Right cardiac atrium (tissue), 5 donors: ENCODE measurements at regions not wholly inside any gene's neighbourhood (a gene's known extent, or its start where the extent isn't known, plus 50 kb on each side); places are given as distances from the start of the nearest gene placed in this dataset.

Source experiments
- ATAC-seq, 2 donors: fragments of 200-7000 bp; cut with Tn5 transposase; one replicate each; pipeline versions ENCODE4 v1.8.0 to v1.9.1; 2020; ENCODE audit warnings: moderate library complexity in 2 of 2, mild to moderate bottlenecking in 1 of 2
- DNase-seq, 3 donors: peaks; one replicate each; pipeline ENCODE4 v3.0.0-alpha.2; 2020
- H3K27ac ChIP-seq: one replicate; pipeline ENCODE4 v1.5.1; 2013; ENCODE audit warnings: mild to moderate bottlenecking, low read length, control low read depth, moderate library complexity
- H3K27me3 ChIP-seq: one replicate; pipeline ENCODE4 v1.6.1; 2013; ENCODE audit not compliant: control insufficient read depth, insufficient read depth
- H3K4me1 ChIP-seq: one replicate; pipeline ENCODE4 v1.6.1; 2013; ENCODE audit warnings: low read length; ENCODE audit not compliant: control insufficient read depth, insufficient read depth
- H3K4me3 ChIP-seq: one replicate; pipeline ENCODE4 v1.5.1; 2013; ENCODE audit warnings: low read length, control low read depth
- H3K9me3 ChIP-seq: one replicate; pipeline ENCODE4 v1.6.1; 2013; ENCODE audit warnings: low read length; ENCODE audit not compliant: control insufficient read depth
- WGBS: extraction: QIAGEN DNeasy Blood & Tissue Kit; methylation state at CpG from one replicate; pipeline ENCODE4 v1.1.7; 2013; 5-methylcytosine and 5-hydroxymethylcytosine counted together
- intact Hi-C, 4 donors: fragments of 100-400 bp; cut with DNase I; formaldehyde crosslinking; loops; one replicate each; pipeline versions ENCODE4 v1.11.0 to v1.14.0; 2022 to 2023
- donor health status: healthy with polysubstance abuse.
- donor health status: DM: no; HTN: yes; CAD: no.
- donor health status: DM: no; HTN: no; CAD: no.
- donor health status: DM: no; HTN: yes; CAD: no; lungs with severe emphysema.
- donor health status: DM: yes; HTN: yes; CAD: no.

DNA sequence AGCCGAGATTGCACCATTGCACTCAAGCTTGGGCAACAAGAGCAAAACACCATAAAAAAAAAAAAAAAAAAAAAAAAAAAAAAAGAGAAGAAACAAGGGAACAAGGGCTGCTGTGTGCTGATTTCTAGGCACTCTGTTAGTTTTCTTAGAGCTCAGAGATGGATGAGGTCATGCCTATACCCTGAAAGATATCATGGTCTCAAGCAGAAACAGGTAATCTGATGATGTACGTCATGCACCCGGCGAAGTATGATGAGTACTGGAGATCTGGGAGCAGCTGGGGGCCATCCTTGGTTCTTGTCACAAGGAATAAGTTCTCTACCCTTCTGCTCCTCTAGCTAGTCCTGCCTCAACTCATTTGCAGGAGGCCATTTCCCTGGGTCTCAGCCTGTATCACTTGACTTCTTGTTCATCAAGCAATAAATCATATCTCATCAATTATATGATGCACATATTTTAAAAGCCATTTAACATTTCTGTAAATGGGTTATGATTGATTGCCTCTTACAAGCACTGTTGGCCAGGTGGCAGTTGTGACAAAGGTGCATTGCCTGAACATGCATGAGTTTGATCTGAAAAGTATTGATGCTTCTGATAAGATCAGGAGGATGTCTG lies 517.2 kb downstream of the DHX35 start:
- Histone ChIP-seq H3K27ac (no peak overlapping the region), H3K27me3 (no peaks in the 10 kb centered on the region), H3K4me1 (no peaks in the 10 kb centered on the region), H3K9me3 (no peaks in the 10 kb centered on the region), H3K4me3 (no peak overlapping the region)
- no peak for DNase-seq
- 87% methylated on average over 4 of the region's 4 CpGs for whole genome bisulfite sequencing
- ATAC-seq, result no peak
- intact Hi-C loops, result no loop called here

DNA sequence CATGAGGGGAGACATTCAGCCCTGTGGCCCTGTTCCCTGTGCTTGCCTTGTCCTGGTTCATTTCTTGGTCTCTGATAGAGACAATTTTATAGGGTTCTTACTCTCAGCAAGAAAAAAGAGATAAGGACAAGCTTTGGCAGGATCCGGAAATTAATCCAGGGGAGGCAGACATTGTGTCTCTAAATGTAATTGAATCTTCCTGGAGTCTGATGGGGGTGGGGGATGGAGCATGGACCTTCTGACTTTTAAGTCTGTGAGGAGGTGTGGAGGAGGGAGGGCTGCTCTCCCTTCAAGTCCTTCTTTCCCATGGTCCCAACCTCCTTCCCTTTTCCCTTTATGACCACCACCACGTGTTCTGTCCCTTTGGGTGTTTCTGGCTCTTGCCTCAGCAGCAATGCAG lies 512.7 kb downstream of the DHX35 start:
- H3K4me1 ChIP-seq, result no peaks in the 10 kb centered on the region
- 43% methylated on average over 2 of the region's 2 CpGs for WGBS
- DNase-seq (no peak), ATAC-seq (no peak)
- intact Hi-C loops, result no loop called here
- H3K27ac ChIP-seq, result no peak overlapping the region
- H3K9me3 ChIP-seq, result peaks cover 2% of the 10 kb centered on the region
- H3K27me3 ChIP-seq, result no peaks in the 10 kb centered on the region
- H3K4me3 ChIP-seq, result no peak overlapping the region

DNA sequence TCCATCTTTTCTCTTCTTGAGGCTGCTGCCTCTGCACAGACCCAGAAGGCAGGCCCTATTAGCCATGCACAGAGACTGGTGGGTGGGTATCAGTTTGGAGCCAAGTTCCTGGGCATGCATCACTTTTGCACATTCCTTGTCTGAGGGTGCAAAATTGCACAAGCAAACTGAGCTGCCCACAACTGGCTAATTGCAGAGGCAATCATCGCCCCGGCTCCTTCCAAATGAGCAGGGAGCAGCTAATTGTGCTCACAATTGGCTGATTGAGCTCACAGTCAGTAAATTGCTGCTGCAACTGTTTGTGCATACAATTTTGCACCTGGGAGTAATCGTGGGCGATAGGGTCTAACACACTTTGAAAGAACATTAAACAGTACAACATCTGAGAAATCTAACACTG lies 511.4 kb downstream of the DHX35 start:
- H3K4me1 ChIP-seq, result no peaks in the 10 kb centered on the region
- ATAC-seq, result no peak
- whole genome bisulfite sequencing, result 89% methylated on average over 4 of the region's 4 CpGs
- DNase-seq, result no peak
- no peaks in the 10 kb centered on the region for H3K27me3 ChIP-seq
- H3K4me3 ChIP-seq, result no peak overlapping the region
- intact Hi-C loops, result no loop called here
- H3K9me3 ChIP-seq, result peaks cover 2% of the 10 kb centered on the region
- no peak overlapping the region for H3K27ac ChIP-seq

DNA sequence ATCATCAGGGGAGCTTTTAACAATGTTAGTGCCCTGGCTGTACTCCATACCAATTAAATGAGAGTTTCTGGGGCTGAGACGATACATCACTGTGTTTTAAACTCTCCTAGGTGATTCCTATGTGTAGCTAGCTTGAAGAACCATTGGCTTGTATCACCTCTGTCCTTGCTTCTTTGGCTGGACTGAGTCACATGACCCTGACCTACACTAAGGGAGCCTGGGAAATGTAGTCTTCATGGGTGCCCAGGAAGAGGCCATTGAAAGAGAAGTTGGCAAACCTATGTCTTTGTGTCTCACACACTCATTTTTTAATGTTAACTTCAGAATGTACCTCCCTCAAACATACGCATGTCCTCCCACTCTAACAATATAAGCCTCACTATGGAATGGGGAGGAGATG lies 506.6 kb downstream of the DHX35 start:
- no peaks in the 10 kb centered on the region for H3K27me3 ChIP-seq
- WGBS, result 89% methylated on average over 2 of the region's 2 CpGs
- H3K4me3 ChIP-seq, result no peak overlapping the region
- intact Hi-C loops, result no loop called here
- H3K27ac ChIP-seq, result no peak overlapping the region
- H3K9me3 ChIP-seq, result peaks cover 2% of the 10 kb centered on the region
- no peak for DNase-seq
- ATAC-seq, result no peak
- H3K4me1 ChIP-seq, result no peaks in the 10 kb centered on the region

DNA sequence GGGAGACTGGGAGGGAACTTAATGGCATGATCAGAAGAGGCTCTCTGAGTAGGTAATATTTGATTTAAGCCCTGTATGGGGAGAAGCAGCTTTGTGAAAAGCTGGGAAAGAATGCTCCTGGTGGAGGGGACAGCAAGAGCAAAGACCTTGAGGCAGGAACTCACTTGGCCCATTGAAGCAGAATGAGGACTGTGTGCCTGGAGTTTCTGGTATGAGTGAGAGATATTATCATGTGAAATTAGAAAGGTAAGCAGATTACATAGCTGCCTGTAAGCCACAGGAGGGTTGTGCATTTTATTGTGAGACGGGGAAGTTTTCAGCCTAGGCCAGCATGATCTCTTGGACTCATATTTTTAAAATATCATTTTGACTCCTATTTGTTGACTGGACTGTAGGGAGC lies 502.1 kb downstream of the DHX35 start:
- intact Hi-C loops, result no loop called here
- ATAC-seq, result no peak
- H3K27ac ChIP-seq, result no peak overlapping the region
- H3K9me3 ChIP-seq, result no peaks in the 10 kb centered on the region
- no peaks in the 10 kb centered on the region for H3K4me1 ChIP-seq
- H3K4me3 ChIP-seq, result no peak overlapping the region
- 95% methylated on average over 1 of the region's 1 CpG for WGBS
- no peaks in the 10 kb centered on the region for H3K27me3 ChIP-seq
- DNase-seq, result no peak

DNA sequence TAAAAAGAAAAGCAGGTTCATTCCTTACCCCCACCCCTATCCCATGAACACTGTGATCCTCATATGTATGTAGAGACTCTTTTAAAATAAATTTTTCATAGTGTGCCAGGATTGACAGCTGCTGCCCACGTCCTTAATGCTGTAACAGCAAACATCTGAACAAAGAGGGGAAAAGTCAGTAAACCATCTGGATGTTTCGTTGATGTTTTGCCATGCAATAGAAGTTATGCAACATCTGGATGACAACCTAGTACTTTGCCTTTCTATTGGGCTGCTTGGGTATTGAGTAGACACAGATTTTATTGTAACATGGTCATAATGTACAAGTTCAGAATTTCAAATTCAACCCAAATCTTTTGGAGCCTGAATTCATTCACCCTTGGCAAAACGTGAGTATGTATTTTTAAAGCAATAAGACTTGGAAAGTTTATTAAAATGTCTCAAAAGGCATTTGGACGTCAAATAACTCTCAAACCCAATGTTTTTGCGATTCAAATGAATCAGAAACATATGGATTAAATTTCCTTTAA lies 500.3 kb downstream of the DHX35 start:
- no peak for ATAC-seq
- Histone ChIP-seq H3K27me3 (no peaks in the 10 kb centered on the region), H3K27ac (no peak overlapping the region), H3K4me1 (no peaks in the 10 kb centered on the region), H3K4me3 (no peak overlapping the region), H3K9me3 (no peaks in the 10 kb centered on the region)
- intact Hi-C loops, result no loop called here
- WGBS, result 61% methylated on average over 5 of the region's 5 CpGs
- no peak for DNase-seq

DNA sequence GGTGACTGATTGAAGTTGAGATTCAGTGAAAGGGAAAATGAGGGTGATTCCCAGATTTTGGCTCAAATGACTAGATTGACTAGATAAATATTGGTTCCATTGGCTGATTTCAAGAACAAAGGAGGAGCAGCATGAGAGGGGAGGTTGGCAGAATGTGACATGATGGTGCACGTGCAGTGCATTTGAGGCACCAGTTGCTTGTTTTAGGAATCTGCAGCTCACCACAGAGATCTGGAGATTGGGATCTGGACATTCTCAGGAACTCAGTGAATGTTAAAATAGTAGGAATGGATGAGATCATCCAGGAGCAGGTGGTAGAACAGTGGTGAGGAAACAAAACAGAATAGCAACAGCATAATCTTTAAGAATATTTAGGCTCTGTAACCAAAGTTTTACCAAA lies 496.3 kb downstream of the DHX35 start:
- DNase-seq (no peak), ATAC-seq (no peak)
- Histone ChIP-seq H3K9me3 (no peaks in the 10 kb centered on the region), H3K27me3 (no peaks in the 10 kb centered on the region), H3K4me3 (no peak overlapping the region), H3K27ac (no peak overlapping the region), H3K4me1 (no peaks in the 10 kb centered on the region)
- intact Hi-C loops, result no loop called here
- 87% methylated on average over 1 of the region's 1 CpG for WGBS

DNA sequence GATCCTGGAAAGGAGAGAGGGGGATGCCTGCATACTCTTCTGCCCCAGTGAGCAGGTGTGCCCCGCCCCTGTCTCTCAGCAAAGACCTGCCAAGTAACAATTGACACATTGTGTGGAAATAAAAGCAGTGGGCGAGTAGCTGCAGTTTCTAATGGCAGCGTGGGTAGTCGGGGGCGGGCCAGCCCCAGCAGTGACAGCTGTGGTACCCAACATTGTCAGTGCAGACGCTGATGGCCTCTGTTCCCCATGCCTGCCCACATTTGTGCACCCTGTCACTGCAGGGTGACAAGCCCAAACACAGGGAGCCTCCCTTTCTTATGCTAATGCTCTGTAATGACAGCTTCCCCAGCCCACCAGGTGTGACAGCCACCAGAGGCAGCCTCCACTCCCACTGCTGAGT lies 491.7 kb downstream of the DHX35 start:
- ATAC-seq (no peak), DNase-seq (no peak)
- Histone ChIP-seq H3K27ac (no peak overlapping the region), H3K27me3 (no peaks in the 10 kb centered on the region), H3K9me3 (no peaks in the 10 kb centered on the region), H3K4me3 (no peak overlapping the region), H3K4me1 (no peaks in the 10 kb centered on the region)
- WGBS, result 64% methylated on average over 6 of the region's 6 CpGs
- intact Hi-C loops, result no loop called here

DNA sequence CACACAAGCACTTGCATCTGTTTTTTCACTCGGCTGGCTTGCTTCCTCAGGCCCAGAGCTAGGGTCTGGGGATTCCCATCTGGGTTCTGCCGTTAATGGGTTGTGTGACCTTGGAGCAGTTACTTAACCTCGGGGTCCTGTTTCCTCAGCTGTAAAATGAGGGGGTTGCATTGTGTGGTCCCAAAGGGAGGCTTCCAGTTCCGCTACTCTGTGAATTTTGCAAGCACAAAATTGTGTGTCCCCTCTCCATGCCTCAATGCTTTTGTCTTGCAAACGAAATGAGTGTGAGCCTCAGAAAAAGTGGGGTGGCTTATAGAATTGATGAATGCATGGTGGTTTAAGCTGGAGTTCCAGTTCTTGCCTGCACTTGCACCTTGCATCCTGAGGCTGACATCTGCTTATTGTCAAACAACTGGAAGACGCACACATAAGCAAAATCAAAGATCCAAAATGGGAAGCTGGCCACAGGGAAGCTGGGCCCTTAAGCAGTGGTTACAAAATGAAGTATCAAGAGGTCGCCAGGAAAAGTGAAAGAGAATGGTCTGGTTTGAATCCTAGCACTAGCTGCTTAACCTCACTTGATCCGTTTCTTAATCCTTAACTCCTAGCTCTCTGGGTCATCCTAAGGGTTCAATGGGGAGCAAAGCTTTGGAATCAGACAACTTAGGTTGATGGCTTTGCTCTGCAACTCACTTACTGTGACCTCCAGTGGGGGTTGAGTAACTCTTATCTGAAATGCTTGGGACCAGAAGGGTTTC lies 490.6 kb downstream of the DHX35 start:
- no peak overlapping the region for H3K4me3 ChIP-seq
- no peaks in the 10 kb centered on the region for H3K4me1 ChIP-seq
- no peaks in the 10 kb centered on the region for H3K9me3 ChIP-seq
- intact Hi-C loops, result no loop called here
- H3K27ac ChIP-seq, result no peak overlapping the region
- ATAC-seq, result no peak
- no peaks in the 10 kb centered on the region for H3K27me3 ChIP-seq
- no peak for DNase-seq
- 67% methylated on average over 8 of the region's 8 CpGs for WGBS

DNA sequence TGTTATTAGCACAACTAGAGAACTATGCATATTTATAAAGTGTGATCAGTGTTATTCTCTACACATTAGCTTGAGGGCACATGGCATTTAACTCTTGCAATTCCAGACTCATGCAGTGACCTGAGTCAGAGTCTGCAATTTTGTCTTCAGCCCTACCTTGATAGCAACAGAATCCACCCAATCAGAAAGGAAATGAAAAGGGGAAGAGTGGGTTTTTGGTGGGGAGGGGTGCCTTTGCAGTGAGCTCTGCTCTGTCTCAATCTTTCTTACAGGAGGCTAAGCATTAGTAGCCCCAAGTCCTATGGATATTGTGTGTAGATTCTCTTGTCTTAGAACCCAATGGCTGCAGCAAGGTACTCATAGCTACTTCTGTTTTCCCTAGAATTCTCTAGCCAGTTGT lies 489.2 kb downstream of the DHX35 start:
- H3K27me3 ChIP-seq, result no peaks in the 10 kb centered on the region
- H3K4me1 ChIP-seq, result no peaks in the 10 kb centered on the region
- H3K9me3 ChIP-seq, result no peaks in the 10 kb centered on the region
- no peak for DNase-seq
- intact Hi-C loops, result no loop called here
- H3K4me3 ChIP-seq, result no peak overlapping the region
- no peak for ATAC-seq
- no peak overlapping the region for H3K27ac ChIP-seq

DNA sequence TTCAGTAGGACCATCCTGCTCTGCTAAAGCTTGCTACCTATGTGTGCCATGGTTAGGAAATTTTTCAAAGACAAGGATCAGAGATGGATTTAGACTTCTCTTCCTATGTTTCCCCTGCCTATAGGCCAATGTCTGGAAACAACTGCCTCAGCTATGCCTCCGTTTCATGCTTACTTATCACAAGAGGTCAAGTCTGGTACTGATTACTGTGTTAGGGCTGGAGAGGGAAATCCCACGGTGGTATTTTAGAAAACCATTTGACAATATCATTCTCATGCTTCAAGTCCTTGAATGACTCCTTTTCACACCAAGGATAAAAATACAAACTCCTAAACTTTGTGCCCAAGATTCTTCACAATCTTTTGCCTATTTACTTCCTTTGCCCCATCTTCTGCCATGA lies 484.3 kb downstream of the DHX35 start:
- Histone ChIP-seq H3K27ac (no peak overlapping the region), H3K4me1 (no peaks in the 10 kb centered on the region), H3K4me3 (no peak overlapping the region), H3K27me3 (no peaks in the 10 kb centered on the region), H3K9me3 (no peaks in the 10 kb centered on the region)
- intact Hi-C loops, result no loop called here
- DNase-seq, result no peak
- ATAC-seq, result no peak
- WGBS, result 36% methylated on average over 2 of the region's 2 CpGs
